ENCODE measurements at regions not wholly inside any gene's neighbourhood (a gene's known extent, or its start where the extent isn't known, plus 50 kb on each side); places are given as distances from the start of the nearest gene placed in this dataset.
"Not testable (repeated sequence)": the region's sequence is repeated elsewhere in the genome, so short reads cannot be mapped to it uniquely, and the experiment has no call there.

GRCh38 chr14:82872494-82872893 lies 1338.8 kb upstream of the SEL1L start:
- no peak for DNase-seq

GRCh38 chr14:82878951-82879350 lies 1345.3 kb upstream of the SEL1L start:
- DNase-seq: no peak

- DNase-seq: no peak
These were observed 1346.4 kb upstream of the SEL1L start for GRCh38 chr14:82879949-82880535.

GRCh38 chr14:82886670-82887069 lies 1353.0 kb upstream of the SEL1L start:
- DNase-seq: no peak

GRCh38 chr14:82889701-82890100 lies 1356.0 kb upstream of the SEL1L start:
- DNase-seq: no peak

GRCh38 chr14:82896476-82896875 lies 1362.8 kb upstream of the SEL1L start:
- DNase-seq: no peak

- no peak for DNase-seq
These were observed 1364.0 kb upstream of the SEL1L start for GRCh38 chr14:82897469-82898308.

- DNase-seq: no peak
These were observed 1372.1 kb upstream of the SEL1L start for GRCh38 chr14:82905762-82906161.

- DNase-seq: no peak
These were observed 1378.3 kb upstream of the SEL1L start for GRCh38 chr14:82911930-82912329.

GRCh38 chr14:82913396-82913795 lies 1379.7 kb upstream of the SEL1L start:
- no peak for DNase-seq

- no peak for DNase-seq
These were observed 1381.7 kb upstream of the SEL1L start for GRCh38 chr14:82915381-82915780.

- no peak for DNase-seq
These were observed 1402.0 kb upstream of the SEL1L start for GRCh38 chr14:82935691-82936090.

GRCh38 chr14:82951171-82951570 lies 1417.5 kb upstream of the SEL1L start:
- no peak for DNase-seq

GRCh38 chr14:82963756-82964155 lies 1430.1 kb upstream of the SEL1L start:
- DNase-seq: no peak

GRCh38 chr14:82987502-82988124 lies 1454.0 kb upstream of the SEL1L start:
- no peak for DNase-seq

GRCh38 chr14:82994547-82994946 lies 1460.9 kb upstream of the SEL1L start:
- not testable (repeated sequence) for DNase-seq

GRCh38 chr14:82999802-83000201 lies 1466.1 kb upstream of the SEL1L start:
- no peak for DNase-seq

GRCh38 chr14:83004456-83005006 lies 1470.9 kb upstream of the SEL1L start:
- no peak for DNase-seq

GRCh38 chr14:83006121-83006670 lies 1472.5 kb upstream of the SEL1L start:
- DNase-seq: no peak

- DNase-seq: not testable (repeated sequence)
These were observed 1473.4 kb upstream of the SEL1L start for GRCh38 chr14:83007052-83007451.

GRCh38 chr14:83007641-83008225 lies 1474.1 kb upstream of the SEL1L start:
- DNase-seq: no peak

- no peak for DNase-seq
These were observed 1483.6 kb upstream of the SEL1L start for GRCh38 chr14:83017296-83017695.
